ENCODE measurements at regions not wholly inside any gene's neighbourhood (a gene's known extent, or its start where the extent isn't known, plus 50 kb on each side); places are given as distances from the start of the nearest gene placed in this dataset.

GRCh38 chr18:61948846-61949438 is 56.1 kb upstream of the RNF152 start:
- DNase-seq = no peak

GRCh38 chr18:61948281-61948741 is 55.5 kb upstream of the RNF152 start:
- no peak for DNase-seq

- no peak for DNase-seq
Observed at GRCh38 chr18:61946449-61946848, 53.6 kb upstream of the RNF152 start.

- peak; percentile 2 for DNase-seq
Observed at GRCh38 chr18:61943175-61943964, 50.6 kb upstream of the RNF152 start.
